Trophoblast cell (in vitro differentiated cells and primary cell): ENCODE measurements at regions not wholly inside any gene's neighbourhood (a gene's known extent, or its start where the extent isn't known, plus 50 kb on each side); places are given as distances from the start of the nearest gene placed in this dataset.

Experiments used
- DNase-seq, 2 donors: peaks; one replicate each; pipeline ENCODE4 v3.0.0-alpha.2; 2016
- H2AFZ ChIP-seq: 2 replicates; pipeline ENCODE4 v1.6.1; 2013; ENCODE audit warnings: low read length, moderate library complexity, mild to moderate bottlenecking; ENCODE audit not compliant: insufficient read depth, poor library complexity
- H2AK5ac ChIP-seq: 2 replicates; pipeline ENCODE4 v1.6.1; 2013; ENCODE audit warnings: mild to moderate bottlenecking, low read length
- H2BK120ac ChIP-seq: 2 replicates; pipeline ENCODE4 v1.6.1; 2013; ENCODE audit warnings: low read length, mild to moderate bottlenecking, moderate library complexity; ENCODE audit not compliant: insufficient read depth, poor library complexity
- H2BK12ac ChIP-seq: 2 replicates; pipeline ENCODE4 v1.6.1; 2013; ENCODE audit warnings: mild to moderate bottlenecking, low read length, moderate library complexity
- H2BK5ac ChIP-seq: 2 replicates; pipeline ENCODE4 v1.6.1; 2013; ENCODE audit warnings: low read length, low read depth, moderate library complexity, mild to moderate bottlenecking; ENCODE audit not compliant: poor library complexity
- H3K14ac ChIP-seq: 2 replicates; pipeline ENCODE4 v1.6.1; 2013; ENCODE audit warnings: mild to moderate bottlenecking, low read length
- H3K18ac ChIP-seq: 2 replicates; pipeline ENCODE4 v1.6.1; 2013; ENCODE audit warnings: mild to moderate bottlenecking, low read length
- H3K23ac ChIP-seq: 2 replicates; pipeline ENCODE4 v1.6.1; 2013; ENCODE audit warnings: low read length
- H3K27ac ChIP-seq: 2 replicates; pipeline ENCODE4 v1.5.1; 2013; ENCODE audit warnings: low read depth, mild to moderate bottlenecking, inconsistent platforms, low read length, moderate library complexity
- H3K27me3 ChIP-seq: 2 replicates; pipeline ENCODE4 v1.6.1; 2013; ENCODE audit warnings: inconsistent platforms, mild to moderate bottlenecking, low read length, moderate library complexity; ENCODE audit not compliant: insufficient read depth
- H3K36me3 ChIP-seq, 2 experiments: 1 replicate in 1 of 2; 2 replicates in 1 of 2; pipeline ENCODE4 v1.6.1; 2013; ENCODE audit warnings: low read length in 2 of 2, mild to moderate bottlenecking in 2 of 2, moderate library complexity in 1 of 2; ENCODE audit not compliant: insufficient read depth in 2 of 2, control insufficient read depth in 1 of 2
- H3K4ac ChIP-seq: 2 replicates; pipeline ENCODE4 v1.6.1; 2013; ENCODE audit warnings: low read depth, mild to moderate bottlenecking, low read length, moderate library complexity
- H3K4me1 ChIP-seq, 2 experiments: 1 replicate in 1 of 2; 2 replicates in 1 of 2; pipeline ENCODE4 v1.6.1; 2013; ENCODE audit warnings: low read length in 2 of 2, mild to moderate bottlenecking in 2 of 2, moderate library complexity in 1 of 2; ENCODE audit not compliant: insufficient read depth in 2 of 2, control insufficient read depth in 1 of 2
- H3K4me2 ChIP-seq: 2 replicates; pipeline ENCODE4 v1.6.1; 2013; ENCODE audit warnings: inconsistent platforms, mild to moderate bottlenecking, low read length, moderate library complexity
- H3K4me3 ChIP-seq: 2 replicates; pipeline ENCODE4 v1.5.1; 2013; ENCODE audit warnings: mild to moderate bottlenecking, low read depth, low read length, inconsistent platforms
- H3K79me1 ChIP-seq: one replicate; pipeline ENCODE4 v1.6.1; 2013; ENCODE audit warnings: low read length
- H3K79me2 ChIP-seq: 2 replicates; pipeline ENCODE4 v1.6.1; 2013; ENCODE audit warnings: low read length, mild to moderate bottlenecking; ENCODE audit not compliant: control insufficient read depth, insufficient read depth, poor library complexity
- H3K9ac ChIP-seq: 2 replicates; pipeline ENCODE4 v1.6.1; 2013; ENCODE audit warnings: mild to moderate bottlenecking, low read length
- H3K9me3 ChIP-seq: 2 replicates; pipeline ENCODE4 v1.6.1; 2013; ENCODE audit warnings: low read depth, mild to moderate bottlenecking, control low read depth, inconsistent platforms, low read length; ENCODE audit not compliant: insufficient read depth
- H4K12ac ChIP-seq: 2 replicates; pipeline ENCODE4 v1.6.1; 2013; ENCODE audit warnings: low read depth, mild to moderate bottlenecking, low read length, moderate library complexity
- H4K8ac ChIP-seq: 2 replicates; pipeline ENCODE4 v1.6.1; 2013; ENCODE audit warnings: low read depth, mild to moderate bottlenecking, low read length, moderate library complexity
- H4K91ac ChIP-seq: one replicate; pipeline ENCODE4 v1.6.1; 2013; ENCODE audit warnings: low read depth, mild to moderate bottlenecking, low read length, moderate library complexity
- WGBS: extraction: QIAGEN DNeasy Blood & Tissue Kit; methylation state at CpG from one replicate; pipeline ENCODE4 v1.1.7; 2013; ENCODE audit warnings: missing lambda C conversion rate; ENCODE audit not compliant: insufficient read length, insufficient coverage; ENCODE audit errors: extremely low coverage; 5-methylcytosine and 5-hydroxymethylcytosine counted together

DNA sequence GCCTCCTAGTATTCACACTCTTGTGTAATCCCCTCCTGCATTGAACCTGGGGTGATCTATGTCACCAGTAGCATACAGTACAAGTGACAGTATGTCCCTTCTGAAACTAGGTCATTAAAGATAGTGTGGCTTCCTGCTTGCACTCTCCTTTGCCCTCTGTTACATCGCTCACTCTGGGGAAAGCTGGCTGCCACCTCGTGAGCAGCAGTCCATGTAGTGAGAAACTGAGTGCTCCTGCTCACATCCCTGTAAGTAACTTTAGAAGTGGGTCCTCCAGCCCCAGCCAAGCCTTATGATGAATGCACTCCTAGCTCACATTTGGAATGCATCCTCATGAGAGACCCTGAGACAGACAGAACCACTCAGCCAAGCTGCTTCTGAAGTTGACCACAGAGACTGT, 89.8 kb upstream of the TNIP3 start:
- Histone ChIP-seq H3K9me3 (no peaks in the 10 kb centered on the region), H3K4me1 (no peaks in the 10 kb centered on the region), H3K4ac (no peak overlapping the region), H3K14ac (no peak overlapping the region), H3K79me1 (no peaks in the 10 kb centered on the region), H3K23ac (no peak overlapping the region), H3K27me3 (no peaks in the 10 kb centered on the region), H2BK5ac (no peak overlapping the region), H3K27ac (no peak overlapping the region), H2BK120ac (no peak overlapping the region), H2BK12ac (no peak overlapping the region), H3K4me3 (no peak overlapping the region), H3K79me2 (no peaks in the 10 kb centered on the region), H2AFZ (no peak overlapping the region), H3K18ac (no peak overlapping the region), H3K36me3 (no peaks in the 10 kb centered on the region), H4K91ac (no peak overlapping the region), H4K8ac (no peak overlapping the region), H2AK5ac (no peak overlapping the region), H3K9ac (no peak overlapping the region), H3K4me2 (no peak overlapping the region), H4K12ac (no peak overlapping the region)
- no peak for DNase-seq
- WGBS = no CpG with 5 or more reads among the region's 2 CpGs

DNA sequence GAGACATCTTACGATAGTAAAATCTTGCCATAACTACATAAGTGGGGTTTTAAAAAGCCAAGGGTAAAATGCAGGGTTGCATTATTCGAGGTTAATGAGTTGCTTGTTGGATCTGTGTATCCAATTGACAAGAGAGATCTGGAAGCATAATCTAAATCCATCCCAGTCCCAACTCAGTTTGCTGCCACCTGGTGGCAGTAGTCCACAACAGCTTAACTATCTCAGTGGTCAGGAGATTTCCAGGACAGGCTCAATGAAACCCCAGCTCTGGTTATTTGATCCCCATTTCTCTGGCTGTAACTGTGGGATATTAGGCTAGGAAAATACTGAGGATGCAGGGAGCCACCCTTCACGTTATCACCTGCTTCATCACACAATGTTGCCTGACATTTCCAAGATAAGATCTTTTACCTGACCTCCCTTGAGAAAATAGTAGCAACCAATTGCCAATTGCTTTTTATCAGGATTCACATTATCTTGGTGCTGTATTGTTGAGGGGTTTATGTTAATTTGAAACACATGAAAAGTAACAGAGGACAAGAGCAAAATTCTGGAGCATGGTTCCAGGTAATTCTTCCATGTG, 88.2 kb upstream of the TNIP3 start:
- WGBS = no CpG with 5 or more reads among the region's 3 CpGs
- H3K9ac ChIP-seq = no peak overlapping the region
- no peak overlapping the region for H3K18ac ChIP-seq

DNA sequence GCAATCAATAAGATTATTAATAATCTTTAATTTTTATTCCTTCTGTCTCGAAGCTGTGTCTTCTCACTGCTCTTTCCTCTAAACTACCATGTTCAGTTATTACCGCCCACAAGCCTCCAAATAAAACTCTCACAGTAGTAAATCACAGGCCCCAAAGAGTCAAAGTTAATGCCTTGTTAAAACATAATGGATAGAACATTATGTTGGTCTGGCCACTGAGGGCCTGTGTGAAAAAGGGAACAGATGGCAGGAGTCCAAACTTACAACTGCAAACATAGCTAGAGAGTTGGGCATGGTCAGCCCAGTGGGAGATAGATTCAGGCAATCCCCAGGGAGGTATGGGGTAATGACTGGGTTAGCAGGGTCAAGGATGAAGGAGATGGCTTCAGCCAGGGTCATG, 84.6 kb upstream of the TNIP3 start:
- Histone ChIP-seq H3K27me3 (no peaks in the 10 kb centered on the region), H3K79me2 (no peaks in the 10 kb centered on the region), H3K4me3 (no peak overlapping the region), H3K4ac (no peak overlapping the region), H3K79me1 (peaks cover 1% of the 10 kb centered on the region), H3K36me3 (no peaks in the 10 kb centered on the region), H3K4me2 (no peak overlapping the region), H4K12ac (no peak overlapping the region), H3K18ac (no peak overlapping the region), H4K91ac (no peak overlapping the region), H2BK5ac (no peak overlapping the region), H3K27ac (no peak overlapping the region), H3K4me1 (peaks cover 0 to 3% of the 10 kb centered on the region in 2 experiments), H2AK5ac (no peak overlapping the region), H3K23ac (no peak overlapping the region), H2BK12ac (no peak overlapping the region), H2BK120ac (no peak overlapping the region), H2AFZ (no peak overlapping the region), H3K14ac (no peak overlapping the region), H3K9me3 (no peaks in the 10 kb centered on the region), H4K8ac (no peak overlapping the region), H3K9ac (no peak overlapping the region)
- WGBS = no CpG with 5 or more reads among the region's 2 CpGs
- no peak for DNase-seq

More for the DNA sequence above, 88.2 kb upstream of the TNIP3 start:
- peak; percentile 54 to 90 for DNase-seq
- H3K4me1 ChIP-seq = no peaks in the 10 kb centered on the region
- H3K4ac ChIP-seq = no peak overlapping the region
- no peak overlapping the region for H3K23ac ChIP-seq
- no peak overlapping the region for H3K14ac ChIP-seq
- H3K4me3 ChIP-seq = no peak overlapping the region
- H3K79me2 ChIP-seq = no peaks in the 10 kb centered on the region
- H2BK12ac ChIP-seq = no peak overlapping the region
- H2AFZ ChIP-seq = no peak overlapping the region
- H4K8ac ChIP-seq = no peak overlapping the region
- no peak overlapping the region for H3K27ac ChIP-seq
- H3K4me2 ChIP-seq = no peak overlapping the region
- no peak overlapping the region for H4K12ac ChIP-seq
- H4K91ac ChIP-seq = no peak overlapping the region
- H3K79me1 ChIP-seq = no peaks in the 10 kb centered on the region
- no peaks in the 10 kb centered on the region for H3K27me3 ChIP-seq
- no peak overlapping the region for H2BK5ac ChIP-seq
- H3K36me3 ChIP-seq = no peaks in the 10 kb centered on the region
- H2AK5ac ChIP-seq = no peak overlapping the region
- no peak overlapping the region for H2BK120ac ChIP-seq
- no peaks in the 10 kb centered on the region for H3K9me3 ChIP-seq

DNA sequence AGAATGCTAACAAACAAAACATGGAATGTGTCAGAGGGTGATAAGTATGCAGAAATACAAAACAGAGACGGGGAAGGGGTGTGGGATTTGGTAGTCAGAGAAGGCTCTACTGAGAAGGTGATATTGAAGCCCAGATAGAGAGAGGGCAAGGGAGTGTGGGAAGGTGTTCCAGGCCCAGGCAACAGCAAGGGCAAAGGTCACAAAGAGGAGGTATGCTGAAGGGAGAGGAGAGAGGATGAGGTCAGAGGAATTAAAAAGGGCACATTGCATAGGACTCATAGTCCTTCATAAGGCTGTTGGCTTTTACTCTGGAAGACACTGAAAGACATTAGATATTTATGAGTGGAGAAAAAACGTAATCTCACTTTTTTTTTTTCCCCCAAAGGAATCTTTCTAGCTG, 82.6 kb upstream of the TNIP3 start:
- no peak overlapping the region for H4K91ac ChIP-seq
- H3K14ac ChIP-seq = no peak overlapping the region
- no peak overlapping the region for H3K27ac ChIP-seq
- H3K9me3 ChIP-seq = no peaks in the 10 kb centered on the region
- H3K4me3 ChIP-seq = no peak overlapping the region
- H3K23ac ChIP-seq = no peak overlapping the region
- no peak overlapping the region for H2BK12ac ChIP-seq
- no peak overlapping the region for H2AK5ac ChIP-seq
- peaks cover 0 to 3% of the 10 kb centered on the region in 2 experiments for H3K4me1 ChIP-seq
- WGBS = no CpG with 5 or more reads among the region's 2 CpGs
- H3K79me2 ChIP-seq = no peaks in the 10 kb centered on the region
- H2AFZ ChIP-seq = no peak overlapping the region
- DNase-seq = no peak
- H3K27me3 ChIP-seq = no peaks in the 10 kb centered on the region
- no peak overlapping the region for H2BK120ac ChIP-seq
- no peak overlapping the region for H4K12ac ChIP-seq
- H4K8ac ChIP-seq = no peak overlapping the region
- H2BK5ac ChIP-seq = no peak overlapping the region
- H3K36me3 ChIP-seq = no peaks in the 10 kb centered on the region
- H3K4me2 ChIP-seq = no peak overlapping the region
- H3K9ac ChIP-seq = no peak overlapping the region
- H3K79me1 ChIP-seq = peaks cover 1% of the 10 kb centered on the region
- H3K4ac ChIP-seq = no peak overlapping the region
- H3K18ac ChIP-seq = no peak overlapping the region
